ENCODE measurements at regions not wholly inside any gene's neighbourhood (a gene's known extent, or its start where the extent isn't known, plus 50 kb on each side); places are given as distances from the start of the nearest gene placed in this dataset.

DNA sequence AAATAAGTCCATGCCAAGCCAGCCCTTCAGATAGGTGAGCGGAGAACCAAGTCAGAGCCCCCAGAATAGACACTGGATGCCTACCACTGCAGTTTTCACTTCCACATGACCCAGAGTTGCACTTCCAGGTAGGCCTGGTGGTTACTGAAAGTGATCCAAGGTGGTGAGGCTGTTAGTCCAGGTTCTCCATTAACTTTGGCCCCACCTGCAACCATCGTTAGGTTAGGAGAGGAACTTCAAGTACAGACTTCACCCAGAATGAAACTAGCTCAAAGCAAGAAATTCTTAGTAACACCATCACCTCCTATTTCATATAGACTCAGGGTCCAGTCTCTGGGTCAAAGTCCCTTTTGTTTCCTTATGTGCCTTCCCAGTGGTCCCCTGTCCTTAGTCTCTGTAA is 293.1 kb upstream of the ID2 start:
- no peak overlapping the region for H3K4me3 ChIP-seq (ENCODE audit: low read depth, low read length)
- TF ChIP-seq, protein P1, sequence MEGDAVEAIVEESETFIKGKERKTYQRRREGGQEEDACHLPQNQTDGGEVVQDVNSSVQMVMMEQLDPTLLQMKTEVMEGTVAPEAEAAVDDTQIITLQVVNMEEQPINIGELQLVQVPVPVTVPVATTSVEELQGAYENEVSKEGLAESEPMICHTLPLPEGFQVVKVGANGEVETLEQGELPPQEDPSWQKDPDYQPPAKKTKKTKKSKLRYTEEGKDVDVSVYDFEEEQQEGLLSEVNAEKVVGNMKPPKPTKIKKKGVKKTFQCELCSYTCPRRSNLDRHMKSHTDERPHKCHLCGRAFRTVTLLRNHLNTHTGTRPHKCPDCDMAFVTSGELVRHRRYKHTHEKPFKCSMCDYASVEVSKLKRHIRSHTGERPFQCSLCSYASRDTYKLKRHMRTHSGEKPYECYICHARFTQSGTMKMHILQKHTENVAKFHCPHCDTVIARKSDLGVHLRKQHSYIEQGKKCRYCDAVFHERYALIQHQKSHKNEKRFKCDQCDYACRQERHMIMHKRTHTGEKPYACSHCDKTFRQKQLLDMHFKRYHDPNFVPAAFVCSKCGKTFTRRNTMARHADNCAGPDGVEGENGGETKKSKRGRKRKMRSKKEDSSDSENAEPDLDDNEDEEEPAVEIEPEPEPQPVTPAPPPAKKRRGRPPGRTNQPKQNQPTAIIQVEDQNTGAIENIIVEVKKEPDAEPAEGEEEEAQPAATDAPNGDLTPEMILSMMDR (IDR thresholded peaks at IDR 0.05; ENCODE audit: control insufficient read depth, extremely low read depth, insufficient read depth) = no peak
- DNase-seq (ENCODE audit: low read depth) = no peak

DNA sequence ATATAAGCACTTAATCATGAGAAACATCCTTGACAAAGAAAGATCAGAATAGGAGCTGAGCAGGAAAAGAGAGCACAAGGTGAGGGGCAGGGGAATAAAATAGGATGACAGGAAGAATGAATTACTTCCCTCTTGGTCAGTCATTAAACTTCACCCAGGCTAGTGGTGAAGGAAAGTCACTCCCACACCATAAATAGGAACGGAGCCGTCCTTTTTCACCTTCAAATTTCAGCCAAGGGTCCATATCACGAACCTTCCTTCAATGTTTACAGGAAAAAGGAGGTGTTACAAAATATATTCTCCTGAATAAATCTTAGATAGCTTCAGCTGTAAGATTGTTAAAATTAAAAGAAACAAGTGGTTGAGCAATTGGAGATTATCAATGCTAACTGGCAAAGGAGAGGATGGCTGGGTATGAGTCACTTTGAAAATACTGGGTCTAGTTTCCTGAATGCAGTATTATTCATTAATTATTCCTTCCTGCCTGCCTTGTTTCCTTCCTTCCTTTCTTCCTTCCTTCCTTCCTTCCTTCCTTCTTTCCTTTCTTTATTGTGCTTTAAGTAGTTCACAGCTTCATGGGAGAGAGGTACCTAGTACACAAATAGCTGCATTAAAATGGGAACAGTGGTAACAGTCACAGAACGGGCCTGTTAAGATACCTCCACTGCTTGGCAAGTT is 292.3 kb upstream of the ID2 start:
- no peak for DNase-seq (ENCODE audit: low read depth)
- TF ChIP-seq, protein P1 (IDR thresholded peaks at IDR 0.05; ENCODE audit: control insufficient read depth, extremely low read depth, insufficient read depth) = no peak
- H3K4me3 ChIP-seq (ENCODE audit: low read depth, low read length) = no peak overlapping the region

DNA sequence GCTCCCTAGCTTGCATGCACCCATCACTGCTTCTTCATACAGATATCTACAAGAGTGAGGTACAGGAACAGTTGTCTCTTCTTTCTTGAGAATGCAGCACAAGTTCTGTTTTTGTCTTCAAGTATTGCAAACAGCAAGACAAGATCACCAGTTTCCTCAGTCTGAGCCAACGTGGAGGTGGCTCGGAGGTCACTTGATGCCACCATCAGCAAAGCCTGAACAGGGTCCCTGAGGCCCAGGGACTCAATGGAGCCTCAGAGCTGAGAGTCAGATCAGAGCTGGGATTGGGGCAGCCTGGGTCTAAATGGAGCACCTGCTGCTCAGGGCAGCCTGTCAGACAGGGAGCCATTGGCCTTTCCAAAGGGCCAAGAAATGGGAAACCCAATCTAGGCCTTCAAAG is 290.7 kb upstream of the ID2 start:
- TF ChIP-seq, protein P1 (IDR thresholded peaks at IDR 0.05; ENCODE audit: control insufficient read depth, extremely low read depth, insufficient read depth) = no peak
- DNase-seq (ENCODE audit: low read depth) = no peak

DNA sequence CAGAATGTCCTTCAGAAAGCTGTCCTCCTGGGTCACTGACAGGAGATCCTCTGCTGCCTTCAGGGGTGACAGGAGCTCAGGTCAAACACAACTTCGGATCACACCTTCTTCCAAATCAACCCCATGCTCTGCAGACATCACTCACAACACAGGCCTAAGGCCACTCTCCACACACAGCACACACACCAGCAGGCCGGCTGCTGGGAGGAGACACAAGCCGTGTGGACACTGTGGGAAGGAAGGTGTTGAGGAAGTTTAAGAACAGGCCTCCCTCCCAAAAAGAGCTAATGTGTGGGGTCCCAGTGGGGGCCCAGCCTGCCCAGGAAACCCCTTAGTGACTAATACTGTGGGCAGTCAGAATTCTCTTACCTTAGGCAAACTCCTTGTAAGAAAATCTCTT is 290.3 kb upstream of the ID2 start:
- TF ChIP-seq, protein P1 (IDR thresholded peaks at IDR 0.05; ENCODE audit: control insufficient read depth, extremely low read depth, insufficient read depth) = no peak
- no peak overlapping the region for H3K4me3 ChIP-seq (ENCODE audit: low read depth, low read length)
- no peak for DNase-seq (ENCODE audit: low read depth)

More for the DNA sequence above, 290.7 kb upstream of the ID2 start:
- no peak overlapping the region for H3K4me3 ChIP-seq (ENCODE audit: low read depth, low read length)

DNA sequence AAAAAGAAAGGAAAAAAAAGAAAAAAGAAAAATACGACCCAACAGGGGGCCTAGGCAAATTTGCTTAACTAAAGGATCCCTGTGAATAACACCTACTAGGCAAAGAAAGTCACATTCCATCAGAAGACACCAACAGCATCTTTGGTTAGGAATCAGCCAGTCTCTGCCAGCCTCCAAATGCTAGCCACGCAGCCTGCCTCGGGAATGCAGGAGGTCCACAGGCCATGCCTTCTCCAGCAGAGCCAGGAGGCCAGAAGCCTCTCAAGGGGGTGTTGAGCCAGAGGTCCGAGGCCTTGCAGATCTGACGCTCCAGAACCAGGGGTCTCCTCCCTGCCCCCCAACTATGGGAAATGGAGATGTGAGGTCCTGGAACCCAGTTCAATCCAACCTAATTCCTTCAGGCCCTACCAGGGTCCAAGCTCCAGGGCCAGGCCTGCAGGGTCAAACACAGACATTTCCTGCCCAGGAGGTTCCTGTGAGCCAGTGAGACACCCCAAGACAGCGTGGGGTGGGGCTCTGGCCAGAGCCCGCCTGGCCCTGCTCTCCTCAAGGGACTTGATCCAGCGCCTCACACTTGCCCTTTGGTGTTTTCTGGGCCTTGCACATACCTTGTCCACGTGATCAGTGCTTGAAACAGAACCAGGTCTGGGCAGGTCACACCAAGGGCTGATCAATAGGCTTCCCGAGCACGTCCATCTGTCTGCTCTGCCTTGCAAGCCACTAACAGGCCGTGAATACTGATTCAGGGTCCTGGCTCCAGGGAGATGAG is 289.6 kb upstream of the ID2 start:
- no peak overlapping the region for H3K4me3 ChIP-seq (ENCODE audit: low read depth, low read length)
- no peak for DNase-seq (ENCODE audit: low read depth)
- TF ChIP-seq, protein P1 (IDR thresholded peaks at IDR 0.05; ENCODE audit: control insufficient read depth, extremely low read depth, insufficient read depth) = no peak

DNA sequence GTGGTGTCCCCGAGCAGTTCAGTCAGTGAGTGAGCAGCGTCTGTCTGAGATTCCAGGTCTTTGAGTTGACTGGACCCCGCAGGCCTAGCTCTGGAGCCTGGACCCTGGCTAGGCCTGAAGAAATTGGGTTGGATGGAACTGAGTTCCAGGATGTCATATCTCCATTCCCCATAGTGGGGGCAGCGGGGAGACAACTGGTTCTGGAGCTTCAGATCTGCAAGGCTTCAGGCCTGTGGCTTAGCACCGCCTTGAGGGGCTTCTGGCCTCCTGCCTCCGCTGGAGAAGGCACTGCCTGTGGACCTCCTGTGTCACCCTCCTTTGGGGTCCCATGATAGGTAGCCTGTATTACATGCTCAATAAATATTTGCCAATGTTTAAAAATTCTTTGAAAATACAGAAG is 288.4 kb upstream of the ID2 start:
- H3K4me3 ChIP-seq (ENCODE audit: low read depth, low read length) = no peak overlapping the region
- TF ChIP-seq, protein P1 (IDR thresholded peaks at IDR 0.05; ENCODE audit: control insufficient read depth, extremely low read depth, insufficient read depth) = no peak
- DNase-seq (ENCODE audit: low read depth) = no peak
